Fibroblast of lung (primary cell): ENCODE measurements at regions not wholly inside any gene's neighbourhood (a gene's known extent, or its start where the extent isn't known, plus 50 kb on each side); places are given as distances from the start of the nearest gene placed in this dataset.

Source experiments
- EZH2 ChIP-seq: IDR thresholded peaks from 2 replicates; pipeline ENCODE4 v1.5.1; 2012; ENCODE audit warnings: low read length, control low read depth, mild to moderate bottlenecking; ENCODE audit errors: missing control alignments
- TF ChIP-seq, protein P1 (sequence below), 2 donors: IDR thresholded peaks in 1 of 2; conservative IDR thresholded peaks in 1 of 2; 1 replicate in 1 of 2; 2 replicates in 1 of 2; pipeline ENCODE4 v1.5.1; 2011 to 2012; ENCODE audit warnings: low read length in 2 of 2, control low read depth in 1 of 2, inconsistent platforms in 1 of 2, low read depth in 1 of 2, mild to moderate bottlenecking in 1 of 2

DNA sequence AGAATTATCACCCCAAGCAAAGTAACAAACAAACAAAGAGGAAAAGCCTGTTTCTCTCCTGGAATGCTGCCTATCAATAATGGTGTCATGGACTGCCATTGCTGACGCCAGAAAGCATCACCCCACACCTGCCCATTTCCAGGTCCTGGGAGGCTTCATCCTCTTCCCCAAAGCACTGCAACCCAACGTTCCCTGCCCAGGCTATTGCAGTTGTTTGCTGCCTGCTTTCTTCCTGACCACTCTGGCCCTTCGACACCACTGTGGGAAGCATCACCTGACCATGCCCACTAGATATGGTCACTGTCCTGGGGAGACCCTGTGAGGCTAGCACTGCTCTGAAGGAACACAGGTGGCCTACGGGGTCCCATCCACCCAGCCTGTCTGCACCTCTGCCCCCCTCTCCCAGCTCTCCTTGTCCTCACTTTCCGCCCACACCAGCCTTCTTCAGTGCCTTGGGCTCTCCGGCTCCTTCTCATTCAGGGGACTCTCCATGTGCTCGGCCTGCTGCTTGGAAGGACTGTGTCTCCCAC is 439.6 kb downstream of the GLRX3 start:
- no peak for TF ChIP-seq EZH2
- TF ChIP-seq, protein P1, sequence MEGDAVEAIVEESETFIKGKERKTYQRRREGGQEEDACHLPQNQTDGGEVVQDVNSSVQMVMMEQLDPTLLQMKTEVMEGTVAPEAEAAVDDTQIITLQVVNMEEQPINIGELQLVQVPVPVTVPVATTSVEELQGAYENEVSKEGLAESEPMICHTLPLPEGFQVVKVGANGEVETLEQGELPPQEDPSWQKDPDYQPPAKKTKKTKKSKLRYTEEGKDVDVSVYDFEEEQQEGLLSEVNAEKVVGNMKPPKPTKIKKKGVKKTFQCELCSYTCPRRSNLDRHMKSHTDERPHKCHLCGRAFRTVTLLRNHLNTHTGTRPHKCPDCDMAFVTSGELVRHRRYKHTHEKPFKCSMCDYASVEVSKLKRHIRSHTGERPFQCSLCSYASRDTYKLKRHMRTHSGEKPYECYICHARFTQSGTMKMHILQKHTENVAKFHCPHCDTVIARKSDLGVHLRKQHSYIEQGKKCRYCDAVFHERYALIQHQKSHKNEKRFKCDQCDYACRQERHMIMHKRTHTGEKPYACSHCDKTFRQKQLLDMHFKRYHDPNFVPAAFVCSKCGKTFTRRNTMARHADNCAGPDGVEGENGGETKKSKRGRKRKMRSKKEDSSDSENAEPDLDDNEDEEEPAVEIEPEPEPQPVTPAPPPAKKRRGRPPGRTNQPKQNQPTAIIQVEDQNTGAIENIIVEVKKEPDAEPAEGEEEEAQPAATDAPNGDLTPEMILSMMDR (conservative IDR thresholded peaks at IDR 0.05 in 1 of 2, IDR thresholded peaks at IDR 0.05 in 1 of 2; ENCODE audit: low read depth in 1 of 2, low read length in 2 of 2): no peak
